ENCODE measurements at regions not wholly inside any gene's neighbourhood (a gene's known extent, or its start where the extent isn't known, plus 50 kb on each side); places are given as distances from the start of the nearest gene placed in this dataset.

- no peak for TF ChIP-seq CTCF (IDR thresholded peaks at IDR 0.05)
- TF ChIP-seq POLR2A (IDR thresholded peaks at IDR 0.05) = no peak
These were observed 76.1 kb upstream of the TMEM33 start for GRCh38 chr4:41859087-41859486.

Data from esophagus squamous epithelium (tissue), 4 donors.